ENCODE measurements at regions not wholly inside any gene's neighbourhood (a gene's known extent, or its start where the extent isn't known, plus 50 kb on each side); places are given as distances from the start of the nearest gene placed in this dataset.

- no peak for TF ChIP-seq CTCF (IDR thresholded peaks at IDR 0.05; ENCODE audit: low read depth, low read length)
- no peaks in the 10 kb centered on the region for H3K4me1 ChIP-seq
- H3K27me3 ChIP-seq, result no peaks in the 10 kb centered on the region; the same call in 1 of the 2 replicates
- H3K4me3 ChIP-seq (ENCODE audit: low read depth, low read length), result no peak overlapping the region
- no peaks in the 10 kb centered on the region for H3K9me3 ChIP-seq
- DNase-seq, result no peak
- H3K36me3 ChIP-seq, result no peaks in the 10 kb centered on the region
Observed at GRCh38 chr18:68438983-68439382, 275.9 kb downstream of the TMX3 start.

DNA sequence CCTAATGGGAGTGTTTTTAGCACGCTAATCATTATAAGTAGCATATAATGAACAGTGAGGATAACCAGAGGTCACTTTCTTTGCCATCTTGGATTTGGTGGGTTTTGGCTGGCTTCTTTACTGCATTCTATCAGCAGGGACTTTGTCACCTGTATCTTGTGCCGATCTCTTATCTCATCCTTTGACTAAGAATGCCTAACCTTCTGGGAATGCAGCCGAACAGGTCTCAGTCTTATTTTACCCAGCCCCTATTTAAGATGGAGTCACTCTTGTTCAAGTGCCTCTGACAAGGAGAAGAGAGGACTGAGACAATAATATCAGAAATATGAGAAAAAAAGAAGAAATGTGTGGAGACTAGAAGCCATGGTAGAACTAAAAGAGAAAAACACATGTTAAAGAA is 276.4 kb downstream of the TMX3 start:
- H3K27me3 ChIP-seq, result no peaks in the 10 kb centered on the region; the same call in 1 of the 2 replicates
- no peaks in the 10 kb centered on the region for H3K9me3 ChIP-seq
- DNase-seq, result no peak
- no peak for TF ChIP-seq CTCF (IDR thresholded peaks at IDR 0.05; ENCODE audit: low read depth, low read length)
- H3K4me1 ChIP-seq, result no peaks in the 10 kb centered on the region
- no peak overlapping the region for H3K4me3 ChIP-seq (ENCODE audit: low read depth, low read length)
- no peaks in the 10 kb centered on the region for H3K36me3 ChIP-seq

- no peak overlapping the region for H3K4me3 ChIP-seq (ENCODE audit: low read depth, low read length)
- no peaks in the 10 kb centered on the region for H3K36me3 ChIP-seq
- H3K27me3 ChIP-seq, result no peaks in the 10 kb centered on the region; the same call in 1 of the 2 replicates
- H3K9me3 ChIP-seq, result no peaks in the 10 kb centered on the region
- no peak for DNase-seq
- TF ChIP-seq CTCF (IDR thresholded peaks at IDR 0.05; ENCODE audit: low read depth, low read length), result no peak
- H3K4me1 ChIP-seq, result no peaks in the 10 kb centered on the region
Observed at GRCh38 chr18:68436485-68436884, 278.4 kb downstream of the TMX3 start.

DNA sequence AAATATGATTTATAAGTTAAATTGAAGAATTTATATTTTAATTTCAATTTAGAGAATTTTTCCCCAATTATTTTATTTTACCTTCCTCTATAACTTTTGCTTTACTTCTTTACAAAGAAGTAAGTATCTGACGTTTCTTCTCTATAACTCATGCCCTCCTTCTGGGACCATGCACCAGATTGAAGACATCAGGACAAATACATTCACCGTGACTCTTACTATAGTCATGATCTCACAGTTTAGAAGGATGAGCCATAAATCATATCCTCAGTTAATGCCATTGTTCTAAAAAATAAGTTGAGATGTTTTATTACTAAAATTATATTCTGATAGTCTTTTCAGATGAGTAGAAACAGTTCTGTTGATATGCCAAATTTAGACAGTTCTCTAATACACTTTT is 279.3 kb downstream of the TMX3 start:
- no peak for TF ChIP-seq CTCF (IDR thresholded peaks at IDR 0.05; ENCODE audit: low read depth, low read length)
- no peaks in the 10 kb centered on the region for H3K9me3 ChIP-seq
- no peaks in the 10 kb centered on the region for H3K27me3 ChIP-seq
- H3K36me3 ChIP-seq, result no peaks in the 10 kb centered on the region
- no peak for DNase-seq
- H3K4me3 ChIP-seq (ENCODE audit: low read depth, low read length), result no peak overlapping the region
- no peaks in the 10 kb centered on the region for H3K4me1 ChIP-seq

GRCh38 chr18:68431922-68432198 is 283.0 kb downstream of the TMX3 start:
- Histone ChIP-seq H3K4me3 (ENCODE audit: low read depth, low read length) (no peak overlapping the region), H3K27me3 (no peaks in the 10 kb centered on the region), H3K9me3 (no peaks in the 10 kb centered on the region), H3K36me3 (no peaks in the 10 kb centered on the region), H3K4me1 (no peaks in the 10 kb centered on the region)
- DNase-seq, result no peak
- TF ChIP-seq CTCF (IDR thresholded peaks at IDR 0.05; ENCODE audit: low read depth, low read length), result no peak

DNA sequence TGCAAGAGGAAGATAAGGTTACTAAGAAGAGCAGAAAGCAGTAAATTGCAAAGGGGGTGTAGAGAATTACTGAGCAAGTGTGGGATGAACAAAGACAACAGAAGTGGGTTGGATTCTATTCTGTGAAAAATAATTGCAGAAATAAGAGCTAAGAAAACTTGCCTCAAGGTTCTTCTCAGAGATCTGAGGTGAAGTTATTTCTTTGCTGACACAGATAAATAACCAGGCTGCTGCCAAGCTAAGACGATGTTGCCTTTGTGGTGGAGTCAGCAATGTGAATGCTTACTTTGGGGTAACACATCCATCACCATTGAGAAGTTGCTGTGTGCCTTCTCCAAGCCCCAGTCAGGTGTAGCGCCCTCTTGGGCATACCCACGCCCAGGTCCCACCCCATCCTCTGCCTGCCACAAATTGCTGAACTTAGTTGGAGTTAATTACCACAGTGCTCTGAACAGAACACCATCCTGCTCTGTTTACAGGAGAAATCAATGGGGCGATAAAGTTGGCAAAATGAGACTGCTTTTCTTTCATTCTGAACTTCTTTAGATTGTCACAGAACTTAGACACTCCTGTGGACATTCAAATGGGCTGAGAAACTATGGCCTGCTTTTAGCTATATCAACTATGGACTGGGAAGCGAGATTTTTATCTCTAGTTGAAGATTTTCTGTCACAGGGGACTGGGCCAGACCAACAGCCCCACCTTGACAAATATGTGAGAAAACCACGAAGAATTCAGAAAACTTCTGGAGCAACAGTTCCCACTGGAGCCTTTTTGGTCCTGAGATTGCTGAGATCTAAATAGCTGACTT is 283.6 kb downstream of the TMX3 start:
- Histone ChIP-seq H3K27me3 (no peaks in the 10 kb centered on the region), H3K4me3 (ENCODE audit: low read depth, low read length) (no peak overlapping the region), H3K4me1 (no peaks in the 10 kb centered on the region), H3K36me3 (no peaks in the 10 kb centered on the region), H3K9me3 (no peaks in the 10 kb centered on the region)
- no peak for TF ChIP-seq CTCF (IDR thresholded peaks at IDR 0.05; ENCODE audit: low read depth, low read length)
- DNase-seq, result no peak

Data from BE2C (cell line).